HG02970 (cell line): ENCODE measurements at regions not wholly inside any gene's neighbourhood (a gene's known extent, or its start where the extent isn't known, plus 50 kb on each side); places are given as distances from the start of the nearest gene placed in this dataset.

Experiments used
- ATAC-seq: cut with Tn5 transposase; IDR thresholded peaks from one replicate; pipeline ENCODE4 v1.9.1; 2021; ENCODE audit warnings: mild to moderate bottlenecking, moderate library complexity, moderate number of reproducible peaks; ENCODE audit not compliant: unreplicated experiment, low FRiP score

DNA sequence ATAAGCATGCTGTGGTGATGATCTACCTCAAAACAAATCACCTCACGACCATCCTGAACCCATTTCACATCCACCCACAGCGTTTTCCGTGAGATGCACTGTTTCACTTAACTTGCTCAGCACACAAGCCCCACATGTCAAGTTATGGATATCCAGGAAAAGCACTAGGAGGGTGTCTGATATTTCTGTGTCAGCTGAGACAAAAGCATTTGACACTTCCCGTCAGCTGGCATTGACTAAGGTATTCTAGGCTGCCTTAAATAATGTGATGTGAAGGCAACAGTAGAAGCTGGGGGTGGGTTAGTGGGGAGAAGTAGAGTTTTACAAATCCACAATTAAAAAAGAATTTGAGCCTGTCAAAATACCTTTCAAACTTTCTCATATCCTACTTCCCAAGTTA lies 68.7 kb upstream of the MDFIC start:
- ATAC-seq, result no peak

DNA sequence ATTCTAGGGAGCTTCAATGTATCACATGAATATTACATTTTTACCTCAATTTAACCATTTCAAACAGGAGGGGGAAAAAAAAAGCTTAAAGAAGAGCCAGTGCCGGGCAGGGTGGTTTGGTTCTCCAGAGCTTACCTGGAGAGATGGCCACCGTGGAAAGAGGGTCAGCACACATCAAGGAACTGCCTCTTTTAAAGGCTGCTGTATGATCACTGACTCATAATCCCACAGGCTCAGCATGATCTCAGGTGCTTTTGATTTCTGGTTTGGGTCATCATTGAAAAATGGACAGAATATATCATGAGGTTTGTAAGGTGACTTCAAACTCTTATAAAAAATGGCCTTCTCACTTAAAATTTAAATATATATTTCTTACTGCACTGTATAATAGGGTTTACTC lies 67.5 kb upstream of the MDFIC start:
- no peak for ATAC-seq

DNA sequence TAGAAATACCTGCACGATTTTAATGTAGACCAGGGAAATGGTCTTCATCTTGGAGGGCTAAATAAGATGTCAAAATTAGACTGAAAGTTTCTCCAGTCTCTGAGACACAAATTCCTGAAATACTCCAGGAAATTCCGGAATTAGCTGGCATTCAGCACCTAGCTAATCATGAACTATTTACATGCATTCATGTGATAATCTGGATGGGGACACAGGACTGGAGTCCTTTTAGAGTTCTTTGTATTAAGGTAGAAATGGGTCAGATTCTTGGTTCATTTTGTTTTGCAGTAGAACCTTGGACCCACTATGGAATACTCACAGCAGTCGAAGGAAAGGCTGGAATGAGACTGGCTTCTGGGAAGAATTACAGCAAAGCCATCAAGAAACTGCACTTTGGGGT lies 65.3 kb upstream of the MDFIC start:
- no peak for ATAC-seq

DNA sequence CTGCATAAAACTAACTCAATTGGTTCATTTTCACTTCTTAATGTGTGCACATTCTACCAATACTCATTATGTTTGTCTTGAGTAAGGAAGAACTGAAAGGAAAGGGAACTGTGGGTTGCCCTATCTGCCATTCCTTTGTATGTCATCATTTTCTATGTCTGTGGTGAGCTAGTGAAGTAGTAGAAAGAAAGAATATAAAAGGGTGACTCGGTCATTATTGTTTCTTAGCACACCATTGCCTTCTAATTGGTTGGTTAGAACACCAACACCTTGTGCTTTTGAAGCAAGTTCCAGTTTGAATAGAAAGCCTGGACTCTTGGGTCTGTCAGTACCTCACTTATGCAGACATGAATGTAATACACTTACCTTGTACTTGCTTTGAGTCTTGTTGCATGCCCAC lies 64.3 kb upstream of the MDFIC start:
- ATAC-seq, result no peak

DNA sequence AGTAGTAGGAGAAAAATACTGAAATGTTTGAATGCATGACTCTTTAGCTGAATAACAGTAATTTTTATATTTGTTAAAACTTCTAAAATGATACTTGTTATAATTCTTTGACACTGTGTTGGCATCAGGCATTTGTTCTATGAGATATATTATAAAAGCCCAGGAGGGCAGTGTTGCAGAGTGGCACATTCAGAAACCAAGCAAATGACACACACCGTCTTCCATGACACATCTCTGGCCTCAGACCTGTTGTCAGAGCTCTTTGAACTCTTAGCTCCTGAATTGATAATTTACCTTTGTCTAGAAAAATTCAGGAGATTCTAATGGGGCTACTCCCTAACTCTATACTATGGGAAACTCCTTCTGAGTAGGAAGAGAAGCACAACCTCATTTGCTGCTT lies 62.4 kb upstream of the MDFIC start:
- no peak for ATAC-seq

DNA sequence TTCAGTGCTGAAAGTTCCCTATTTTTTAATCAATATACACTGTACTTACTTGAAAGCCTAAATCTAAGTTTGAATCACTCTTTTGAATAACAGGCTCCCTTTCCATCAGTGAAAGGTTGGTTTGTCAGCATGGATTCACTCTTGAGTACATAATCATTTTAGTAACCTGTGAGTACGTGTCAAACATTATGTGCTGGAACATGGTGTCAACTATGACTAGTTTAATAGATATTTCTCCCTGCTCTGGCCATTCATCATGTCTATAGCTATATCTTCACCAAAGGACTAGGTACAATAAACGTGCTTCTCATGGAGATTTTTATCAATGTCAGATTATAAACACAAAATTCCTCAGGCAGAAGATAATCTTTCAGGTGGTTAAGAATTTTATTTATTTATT lies 61.7 kb upstream of the MDFIC start:
- no peak for ATAC-seq

DNA sequence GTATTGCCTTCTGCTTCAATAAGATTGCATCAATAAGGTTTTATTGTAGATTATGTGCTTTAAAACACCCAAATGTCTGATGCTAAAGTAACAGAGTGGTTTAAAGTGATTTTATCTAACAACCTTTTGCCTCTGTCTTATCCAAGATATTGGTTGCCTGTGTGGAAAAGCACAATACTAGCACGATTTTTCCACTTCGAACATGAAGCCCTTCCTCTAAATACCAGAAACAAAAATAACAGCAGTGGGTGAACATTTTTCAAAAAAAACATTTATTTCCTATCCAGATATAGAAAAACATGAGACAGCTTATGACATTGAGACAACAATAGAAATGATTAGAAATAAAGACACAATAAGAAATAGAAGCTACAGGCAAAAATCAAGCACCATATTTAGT lies 59.5 kb upstream of the MDFIC start:
- ATAC-seq, result no peak

DNA sequence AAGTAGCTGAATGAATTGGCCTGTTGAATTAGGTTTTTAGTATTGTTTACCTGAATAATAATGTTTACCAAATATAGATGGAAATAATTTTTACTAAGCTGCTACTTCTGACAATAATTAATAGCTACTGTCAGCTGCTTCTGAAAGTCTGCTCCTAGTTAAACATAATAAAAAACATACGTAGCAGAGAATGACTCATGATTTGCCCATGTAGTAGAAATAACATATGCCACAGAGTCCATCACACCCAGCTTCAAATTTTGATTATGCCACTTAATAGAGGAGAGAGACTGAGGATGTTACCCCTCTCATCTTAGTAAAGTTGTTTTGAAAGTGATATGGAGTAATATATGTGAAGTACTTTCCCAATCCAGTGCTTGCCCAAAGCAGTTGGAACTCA lies 57.6 kb upstream of the MDFIC start:
- no peak for ATAC-seq

DNA sequence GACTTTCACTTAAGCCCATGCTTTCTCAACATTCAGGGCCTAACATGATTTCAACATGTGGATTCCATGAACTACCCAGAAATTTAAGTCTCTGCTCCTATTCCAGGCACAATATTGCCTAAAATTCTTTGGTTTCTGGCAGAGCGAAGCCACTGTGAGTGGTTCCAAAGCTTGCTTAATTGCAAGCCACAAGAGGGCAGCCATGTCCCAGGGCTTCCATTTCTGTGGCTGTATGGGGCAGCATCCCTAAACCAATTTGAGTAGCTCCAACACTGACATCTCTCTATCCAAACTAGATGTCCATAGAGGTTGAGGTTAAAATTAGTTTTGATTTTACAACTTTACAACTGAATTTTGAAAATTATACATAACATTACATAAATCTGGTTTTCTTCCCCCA lies 56.3 kb upstream of the MDFIC start:
- no peak for ATAC-seq
